ENCODE measurements at regions not wholly inside any gene's neighbourhood (a gene's known extent, or its start where the extent isn't known, plus 50 kb on each side); places are given as distances from the start of the nearest gene placed in this dataset.
"Not testable (repeated sequence)": the region's sequence is repeated elsewhere in the genome, so short reads cannot be mapped to it uniquely, and the experiment has no call there.

- FAIRE-seq = no peak
- H3K27me3 ChIP-seq (ENCODE audit: control insufficient read depth, insufficient read depth, low read length) = no peaks in the 10 kb centered on the region
- peak; percentile 16 for DNase-seq (ENCODE audit: low read depth)
- H3K4me3 ChIP-seq (ENCODE audit: low read depth, low read length) = no peak overlapping the region
- no peaks in the 10 kb centered on the region for H3K36me3 ChIP-seq (ENCODE audit: control insufficient read depth, insufficient read depth, low read length)
- TF ChIP-seq, protein P1, sequence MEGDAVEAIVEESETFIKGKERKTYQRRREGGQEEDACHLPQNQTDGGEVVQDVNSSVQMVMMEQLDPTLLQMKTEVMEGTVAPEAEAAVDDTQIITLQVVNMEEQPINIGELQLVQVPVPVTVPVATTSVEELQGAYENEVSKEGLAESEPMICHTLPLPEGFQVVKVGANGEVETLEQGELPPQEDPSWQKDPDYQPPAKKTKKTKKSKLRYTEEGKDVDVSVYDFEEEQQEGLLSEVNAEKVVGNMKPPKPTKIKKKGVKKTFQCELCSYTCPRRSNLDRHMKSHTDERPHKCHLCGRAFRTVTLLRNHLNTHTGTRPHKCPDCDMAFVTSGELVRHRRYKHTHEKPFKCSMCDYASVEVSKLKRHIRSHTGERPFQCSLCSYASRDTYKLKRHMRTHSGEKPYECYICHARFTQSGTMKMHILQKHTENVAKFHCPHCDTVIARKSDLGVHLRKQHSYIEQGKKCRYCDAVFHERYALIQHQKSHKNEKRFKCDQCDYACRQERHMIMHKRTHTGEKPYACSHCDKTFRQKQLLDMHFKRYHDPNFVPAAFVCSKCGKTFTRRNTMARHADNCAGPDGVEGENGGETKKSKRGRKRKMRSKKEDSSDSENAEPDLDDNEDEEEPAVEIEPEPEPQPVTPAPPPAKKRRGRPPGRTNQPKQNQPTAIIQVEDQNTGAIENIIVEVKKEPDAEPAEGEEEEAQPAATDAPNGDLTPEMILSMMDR (IDR thresholded peaks at IDR 0.05; ENCODE audit: insufficient read depth, low read length, severe bottlenecking) = no peak
Observed at GRCh38 chr5:127216898-127217675, 73.5 kb upstream of the MEGF10 start.

DNA sequence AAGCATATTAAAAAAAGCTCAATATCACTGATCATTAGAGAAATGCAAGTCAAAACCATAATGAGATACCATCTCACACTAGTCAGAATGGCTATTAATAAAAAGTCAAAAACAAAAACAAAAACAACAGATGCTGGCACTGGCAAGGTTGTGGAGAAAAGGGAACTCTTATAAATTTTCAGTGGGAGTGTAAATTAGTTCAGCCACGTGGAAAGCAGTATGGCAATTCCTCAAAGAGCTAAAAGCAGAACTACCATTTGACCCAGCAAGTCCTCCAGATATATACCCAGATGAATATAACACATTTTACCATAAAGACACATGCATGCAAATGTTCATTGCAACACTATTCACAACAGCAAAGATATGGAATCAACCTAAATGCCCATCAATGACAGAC lies 68.7 kb upstream of the MEGF10 start:
- H3K36me3 ChIP-seq (ENCODE audit: control insufficient read depth, insufficient read depth, low read length); FAIRE-seq; H3K27me3 ChIP-seq (ENCODE audit: control insufficient read depth, insufficient read depth, low read length); DNase-seq (ENCODE audit: low read depth); H3K4me3 ChIP-seq (ENCODE audit: low read depth, low read length): not testable (repeated sequence)

DNA sequence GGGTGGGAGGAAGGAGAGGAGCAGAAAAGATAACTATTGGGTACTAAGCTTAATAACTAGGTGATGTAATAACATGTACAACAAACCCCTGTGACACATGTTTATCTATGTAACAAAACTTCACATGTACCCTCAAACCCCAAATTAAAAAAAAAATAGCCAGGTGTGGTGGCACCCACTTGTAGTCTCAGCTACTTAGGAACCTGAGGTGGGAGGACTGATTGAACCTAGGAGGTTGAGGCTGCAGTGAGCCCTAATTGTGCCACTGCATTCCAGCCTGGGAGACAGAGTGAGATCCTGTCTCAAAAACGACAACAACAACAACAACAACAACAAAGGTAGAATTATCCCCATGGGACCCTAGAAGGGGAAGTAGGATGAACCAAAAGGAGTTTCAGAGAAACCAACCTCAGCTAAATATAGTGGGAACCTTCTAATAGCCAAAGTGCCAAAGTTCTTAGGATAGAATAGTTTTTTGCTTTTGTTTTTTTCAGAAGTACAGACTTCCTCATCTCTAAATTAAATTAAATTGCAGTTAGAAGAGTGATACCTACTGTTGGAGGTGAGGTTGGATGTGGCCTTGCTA lies 67.9 kb upstream of the MEGF10 start:
- H3K4me3 ChIP-seq (ENCODE audit: low read depth, low read length); H3K36me3 ChIP-seq (ENCODE audit: control insufficient read depth, insufficient read depth, low read length); H3K27me3 ChIP-seq (ENCODE audit: control insufficient read depth, insufficient read depth, low read length); DNase-seq (ENCODE audit: low read depth); FAIRE-seq: not testable (repeated sequence)

DNA sequence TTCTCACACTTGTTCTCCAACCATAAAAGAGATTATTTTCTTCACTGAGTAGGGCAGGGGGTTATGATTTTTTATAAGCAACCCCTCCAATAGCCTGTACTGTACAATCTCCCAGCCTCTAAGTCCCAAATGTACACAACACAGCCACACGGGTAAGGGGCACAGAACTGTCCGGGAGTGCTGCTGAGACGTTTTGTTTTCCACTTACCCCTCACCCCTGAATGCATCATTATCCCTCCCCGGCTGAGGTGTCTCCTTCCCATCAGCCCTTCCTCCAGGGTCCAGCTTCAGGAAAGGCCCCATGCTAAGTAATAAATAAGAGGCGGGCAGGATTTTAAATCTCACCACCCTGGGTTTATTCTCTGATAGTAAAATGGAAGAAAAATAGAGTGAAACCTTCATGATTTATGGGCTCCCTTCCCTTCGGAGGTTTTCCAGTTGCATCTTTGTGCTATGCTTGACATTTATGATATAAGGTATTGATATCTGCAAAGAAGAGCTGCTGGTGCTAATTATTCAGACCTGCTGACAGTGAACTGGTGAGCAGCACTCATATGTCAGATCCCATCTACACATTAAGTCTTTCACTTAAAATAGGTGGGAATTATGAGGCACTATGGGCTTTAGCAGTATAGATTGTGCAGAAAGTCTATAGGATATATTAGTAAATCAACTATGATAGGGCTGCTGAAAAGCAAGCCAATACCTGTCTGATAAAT lies 67.2 kb upstream of the MEGF10 start:
- Histone ChIP-seq H3K36me3 (ENCODE audit: control insufficient read depth, insufficient read depth, low read length) (no peaks in the 10 kb centered on the region), H3K27me3 (ENCODE audit: control insufficient read depth, insufficient read depth, low read length) (no peaks in the 10 kb centered on the region), H3K4me3 (ENCODE audit: low read depth, low read length) (no peak overlapping the region)
- FAIRE-seq (no peak), DNase-seq (ENCODE audit: low read depth) (no peak)
- TF ChIP-seq, protein P1 (IDR thresholded peaks at IDR 0.05; ENCODE audit: insufficient read depth, low read length, severe bottlenecking) = no peak

DNA sequence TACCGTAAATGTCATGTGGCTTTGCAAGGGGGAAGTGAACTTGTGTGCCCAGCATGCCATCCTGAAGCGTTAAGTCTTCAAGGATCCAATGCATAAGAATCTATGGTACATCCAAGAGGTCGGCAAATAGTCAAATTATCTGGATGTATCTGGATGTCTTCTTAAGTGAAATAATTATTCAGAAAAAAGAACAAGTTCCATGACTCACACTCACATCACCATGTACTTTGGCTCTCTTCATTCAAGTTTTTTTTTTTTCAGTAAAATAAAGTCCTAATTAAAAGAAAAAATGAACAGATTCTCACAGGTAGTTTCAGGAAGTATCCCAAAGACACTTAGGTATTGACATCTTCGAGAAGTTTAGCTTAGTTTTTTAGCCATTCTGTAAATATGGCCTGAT lies 62.7 kb upstream of the MEGF10 start:
- no peaks in the 10 kb centered on the region for H3K27me3 ChIP-seq (ENCODE audit: control insufficient read depth, insufficient read depth, low read length)
- H3K4me3 ChIP-seq (ENCODE audit: low read depth, low read length) = no peak overlapping the region
- no peaks in the 10 kb centered on the region for H3K36me3 ChIP-seq (ENCODE audit: control insufficient read depth, insufficient read depth, low read length)
- TF ChIP-seq, protein P1 (IDR thresholded peaks at IDR 0.05; ENCODE audit: insufficient read depth, low read length, severe bottlenecking) = no peak
- DNase-seq (ENCODE audit: low read depth) = peak; percentile 54
- FAIRE-seq = no peak

- Histone ChIP-seq H3K36me3 (ENCODE audit: control insufficient read depth, insufficient read depth, low read length) (no peaks in the 10 kb centered on the region), H3K27me3 (ENCODE audit: control insufficient read depth, insufficient read depth, low read length) (no peaks in the 10 kb centered on the region), H3K4me3 (ENCODE audit: low read depth, low read length) (peak overlapping the region; percentile 49)
- FAIRE-seq = no peak
- TF ChIP-seq, protein P1 (IDR thresholded peaks at IDR 0.05; ENCODE audit: insufficient read depth, low read length, severe bottlenecking) = no peak
- DNase-seq (ENCODE audit: low read depth) = peak; percentile 33
Observed at GRCh38 chr5:127228540-127229184, 61.9 kb upstream of the MEGF10 start.

All from bronchial epithelial cell (primary cell).